Stimulated activated CD8-positive, alpha-beta memory T cell treated with anti-CD3 and anti-CD28 coated beads, Interleukin-7, amount 100 ng/mL, for 48 hours (primary cell): ENCODE measurements at regions not wholly inside any gene's neighbourhood (a gene's known extent, or its start where the extent isn't known, plus 50 kb on each side); places are given as distances from the start of the nearest gene placed in this dataset.
"Not testable (repeated sequence)": the region's sequence is repeated elsewhere in the genome, so short reads cannot be mapped to it uniquely, and the experiment has no call there.

ENCODE experiments used
- DNase-seq, 2 donors: peaks; one replicate each; pipeline ENCODE4 v3.0.0-alpha.2; 2020; ENCODE audit warnings: low read depth in 1 of 2; ENCODE audit errors: extremely low read depth in 1 of 2

GRCh38 chr10:28387140-28387539, 84.3 kb upstream of the MPP7 start:
- no peak for DNase-seq

GRCh38 chr10:28391283-28391682, 88.4 kb upstream of the MPP7 start:
- DNase-seq: no peak

GRCh38 chr10:28393956-28394568, 91.2 kb upstream of the MPP7 start:
- peak in 1 of 2 donors; percentile 40 for DNase-seq

- DNase-seq: no peak
Observed at GRCh38 chr10:28396331-28396730, 93.5 kb upstream of the MPP7 start.

GRCh38 chr10:28397229-28397628, 94.4 kb upstream of the MPP7 start:
- no peak for DNase-seq

GRCh38 chr10:28400176-28400575, 97.3 kb upstream of the MPP7 start:
- DNase-seq: no peak

GRCh38 chr10:28400681-28401080, 97.8 kb upstream of the MPP7 start:
- DNase-seq: no peak

- DNase-seq: not testable (repeated sequence)
Observed at GRCh38 chr10:28402611-28403073, 99.8 kb upstream of the MPP7 start.

- DNase-seq: no peak
Observed at GRCh38 chr10:28403090-28403489, 100.2 kb upstream of the MPP7 start.

- DNase-seq: no peak
Observed at GRCh38 chr10:28408237-28408777, 105.4 kb upstream of the MPP7 start.

GRCh38 chr10:28410420-28411135, 107.7 kb upstream of the MPP7 start:
- DNase-seq: no peak

GRCh38 chr10:28411136-28411460, 108.2 kb upstream of the MPP7 start:
- DNase-seq: no peak

- peak; percentile 2 to 17 for DNase-seq
Observed at GRCh38 chr10:28411648-28412047, 108.8 kb upstream of the MPP7 start.

- no peak for DNase-seq
Observed at GRCh38 chr10:28418069-28418468, 114.8 kb upstream of the WAC start.

- no peak for DNase-seq
Observed at GRCh38 chr10:28425422-28425821, 107.5 kb upstream of the WAC start.

- DNase-seq: no peak
Observed at GRCh38 chr10:28426392-28427159, 106.3 kb upstream of the WAC start.

GRCh38 chr10:28427376-28427775, 105.5 kb upstream of the WAC start:
- no peak for DNase-seq

GRCh38 chr10:28429045-28429444, 103.9 kb upstream of the WAC start:
- DNase-seq: no peak

GRCh38 chr10:28429573-28430216, 103.2 kb upstream of the WAC start:
- DNase-seq: no peak

GRCh38 chr10:28431139-28431538, 101.8 kb upstream of the WAC start:
- DNase-seq: no peak

GRCh38 chr10:28432210-28432676, 100.7 kb upstream of the WAC start:
- no peak for DNase-seq
